Glomerular visceral epithelial cell (primary cell): ENCODE measurements at regions not wholly inside any gene's neighbourhood (a gene's known extent, or its start where the extent isn't known, plus 50 kb on each side); places are given as distances from the start of the nearest gene placed in this dataset.
"Not testable (repeated sequence)": the region's sequence is repeated elsewhere in the genome, so short reads cannot be mapped to it uniquely, and the experiment has no call there.

Experiments used
- DNase-seq: peaks from one replicate; pipeline ENCODE4 v3.0.0-alpha.2; 2016; ENCODE audit errors: extremely low spot score

GRCh38 chr15:69675731-69676130 lies 223.1 kb downstream of the RPLP1 start:
- no peak for DNase-seq

GRCh38 chr15:69677403-69677802 lies 224.8 kb downstream of the RPLP1 start:
- DNase-seq, result no peak

DNA sequence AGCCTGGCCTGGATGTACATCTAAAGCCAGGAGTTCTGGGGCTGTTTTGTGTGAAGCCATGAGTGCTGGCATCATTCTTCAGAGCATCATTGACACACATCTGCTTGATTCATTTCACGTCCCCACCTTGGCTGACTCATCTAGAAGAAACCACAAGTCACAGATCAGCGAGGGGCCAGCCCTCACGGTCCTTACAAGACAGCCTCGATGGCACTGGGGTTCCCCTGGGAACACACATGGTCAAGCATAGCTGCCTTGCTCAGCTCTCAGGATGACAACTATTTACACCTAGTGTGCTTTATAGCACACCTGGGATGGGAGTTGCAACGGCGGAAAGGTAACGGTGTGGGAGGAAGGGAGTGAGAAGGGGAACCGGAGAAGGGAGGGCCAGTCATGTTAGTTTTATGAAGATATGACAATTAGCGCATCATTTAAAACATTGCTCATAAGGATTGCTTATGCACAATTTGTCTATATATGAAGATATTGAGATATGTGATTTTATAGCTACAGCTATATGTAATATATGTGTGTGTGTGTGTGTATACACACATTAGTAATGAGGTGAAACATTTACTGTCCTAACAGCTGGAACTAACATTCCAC lies 227.1 kb downstream of the RPLP1 start:
- no peak for DNase-seq

- DNase-seq, result not testable (repeated sequence)
Measured at GRCh38 chr15:69684823-69685222, 232.2 kb downstream of the RPLP1 start.

DNA sequence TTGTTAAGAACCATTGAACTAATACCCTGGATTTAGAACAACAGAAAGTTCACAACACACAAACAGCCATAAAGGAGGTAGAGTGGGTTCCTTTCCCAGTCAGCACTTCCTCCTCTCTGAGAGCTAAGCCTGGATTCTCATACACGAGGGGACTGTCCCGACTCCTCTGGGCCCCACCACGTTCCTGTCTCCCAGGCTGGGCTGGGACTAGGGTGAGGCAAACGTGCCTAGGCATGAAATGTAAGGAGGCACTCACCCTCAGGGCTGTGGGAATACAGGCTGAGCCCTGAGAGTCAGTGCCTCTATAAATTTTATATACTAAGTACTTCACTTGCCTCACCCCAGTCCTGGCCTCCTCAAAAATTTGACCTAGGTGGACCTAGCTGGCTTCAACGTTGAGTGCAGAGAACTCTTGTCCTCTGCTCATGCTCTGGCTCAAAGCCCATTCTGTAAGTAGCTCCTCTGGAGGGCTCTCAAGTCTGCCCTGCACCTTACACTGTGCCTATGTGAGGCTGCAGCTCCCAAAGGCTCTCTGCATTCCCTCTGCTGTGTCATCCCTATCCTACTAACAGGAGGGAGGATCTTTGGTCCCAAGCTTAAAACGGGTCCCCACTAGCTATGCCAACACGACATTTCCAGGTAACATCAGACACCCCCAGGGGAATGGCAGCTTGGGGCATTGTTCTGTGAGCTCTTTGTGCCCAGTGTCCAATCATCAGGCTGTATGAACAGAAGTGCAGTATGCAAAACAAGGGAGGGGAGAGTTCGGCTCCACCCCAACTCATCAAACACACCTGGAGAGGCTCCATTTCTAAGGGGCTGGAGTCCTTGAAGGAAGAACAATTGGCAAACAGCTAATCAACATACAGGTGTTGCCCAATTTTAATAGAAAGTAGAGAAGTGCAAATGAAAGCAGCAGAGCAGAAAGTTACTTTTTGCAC lies 233.2 kb downstream of the RPLP1 start:
- DNase-seq, result no peak

GRCh38 chr15:69686626-69687025 lies 234.0 kb downstream of the RPLP1 start:
- DNase-seq, result no peak

DNA sequence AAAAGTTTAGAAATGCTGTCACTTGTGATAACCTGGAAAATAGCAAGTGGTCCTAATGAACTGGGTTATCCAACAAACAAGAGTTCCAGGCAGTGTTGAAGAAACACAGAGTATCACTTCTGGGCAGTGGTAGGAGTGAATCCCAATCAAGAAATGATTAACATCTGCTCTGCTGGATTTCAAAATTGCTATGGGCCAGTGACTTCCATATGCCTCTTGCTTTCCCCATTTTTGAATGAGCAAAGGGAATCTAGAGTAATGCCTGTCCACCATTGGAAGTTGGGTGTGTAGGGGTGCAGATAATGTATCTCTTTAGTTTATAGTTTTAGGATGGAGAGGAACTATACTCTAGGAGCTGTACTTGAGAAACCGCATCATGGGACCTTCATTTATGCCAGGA lies 236.5 kb downstream of the RPLP1 start:
- DNase-seq, result no peak

DNA sequence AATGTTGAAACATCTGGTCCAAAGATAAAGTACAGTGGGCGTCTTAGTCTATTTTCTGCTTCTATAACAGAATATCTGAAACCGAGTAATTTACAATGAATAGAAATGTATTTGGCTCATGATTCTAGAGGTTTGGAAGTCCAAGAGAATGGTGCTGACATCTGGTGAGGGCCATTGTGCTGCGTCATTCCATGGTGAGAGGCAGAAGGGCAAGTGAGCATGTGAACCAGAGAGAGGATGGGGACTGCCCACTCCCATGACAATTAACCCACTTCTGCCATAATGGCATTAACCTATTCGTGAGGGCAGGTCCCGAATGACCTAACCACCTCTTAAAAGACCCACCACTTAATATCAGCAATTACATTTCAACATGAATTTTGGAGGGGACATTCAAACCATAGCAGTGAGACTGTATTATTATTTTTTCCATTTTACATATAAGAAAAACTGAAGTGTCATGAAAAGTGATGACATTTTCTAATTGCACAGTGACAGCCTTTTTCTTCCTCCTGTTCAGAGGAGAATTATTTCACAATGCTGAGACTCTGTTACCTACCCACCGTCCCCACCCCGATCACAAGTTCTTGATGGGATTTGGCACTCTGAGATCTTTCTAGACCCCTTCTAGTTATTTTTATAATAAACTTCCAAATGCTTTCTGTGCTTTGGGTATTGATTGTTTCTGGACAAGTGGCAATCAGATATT lies 238.8 kb downstream of the RPLP1 start:
- DNase-seq, result no peak

GRCh38 chr15:69692342-69692741 lies 239.7 kb downstream of the RPLP1 start:
- DNase-seq, result no peak

GRCh38 chr15:69693059-69693458 lies 240.4 kb downstream of the RPLP1 start:
- DNase-seq, result no peak

DNA sequence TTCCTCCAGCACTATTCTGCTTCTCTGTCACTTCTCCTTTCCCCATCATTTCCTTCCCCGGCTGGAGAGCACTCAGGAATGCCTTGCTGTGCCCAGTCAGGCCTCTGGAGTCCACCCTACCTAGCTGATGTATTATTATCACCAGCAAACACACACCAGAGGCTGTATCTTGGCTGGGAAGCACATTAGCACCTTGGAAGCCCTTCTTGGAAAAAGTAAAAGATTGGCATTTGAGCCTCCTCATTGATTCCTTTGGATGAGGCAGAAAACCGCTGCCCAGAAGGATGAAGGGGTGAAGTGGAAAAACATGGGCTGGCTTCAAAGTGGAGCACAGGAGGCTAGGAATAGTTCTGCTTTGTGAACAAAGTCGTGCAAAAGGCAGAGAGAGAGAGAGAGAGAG lies 244.3 kb downstream of the RPLP1 start:
- no peak for DNase-seq

DNA sequence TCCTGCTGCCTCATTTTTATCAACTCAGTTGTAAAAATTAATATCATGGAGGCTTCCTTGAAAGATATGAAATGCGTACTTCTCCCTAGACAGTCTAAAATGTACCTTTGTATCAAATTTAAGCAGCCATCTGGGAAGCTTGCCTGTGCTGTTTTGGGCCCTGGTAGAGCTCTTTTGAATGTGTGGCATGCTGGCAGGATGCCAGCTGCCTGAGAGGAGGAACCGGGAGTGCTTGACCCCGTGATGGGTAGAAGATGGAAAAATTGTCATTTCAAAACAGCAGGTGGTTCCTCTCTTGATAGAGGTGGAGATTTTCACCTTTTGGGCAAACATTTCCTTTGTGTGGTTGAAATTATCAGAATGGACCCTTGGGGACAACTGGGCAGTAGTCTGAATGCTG lies 245.3 kb downstream of the RPLP1 start:
- DNase-seq, result no peak

GRCh38 chr15:69699096-69699495 lies 246.5 kb downstream of the RPLP1 start:
- DNase-seq, result no peak

DNA sequence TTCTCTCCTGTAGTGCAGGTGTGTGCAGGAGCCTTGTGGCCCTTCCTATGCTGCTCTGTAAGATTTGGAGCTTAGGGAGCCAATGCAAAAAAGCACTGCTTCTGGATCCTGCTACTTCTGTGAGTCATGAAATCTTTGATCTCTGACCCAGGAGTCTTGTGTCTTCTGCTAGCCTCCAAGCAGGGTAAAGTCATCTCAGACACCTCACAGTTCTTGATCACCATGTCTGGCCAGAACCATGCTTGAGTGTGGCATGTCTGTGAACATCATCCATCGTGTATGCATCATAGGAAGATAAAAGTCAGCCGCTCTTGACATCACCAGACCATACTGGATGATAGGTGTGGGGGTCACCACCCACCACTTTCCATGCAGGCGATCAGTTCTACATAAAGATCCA lies 247.8 kb downstream of the RPLP1 start:
- DNase-seq, result no peak

- DNase-seq, result no peak
Measured at GRCh38 chr15:69701198-69701597, 248.6 kb downstream of the RPLP1 start.

GRCh38 chr15:69703532-69704187 lies 251.0 kb downstream of the RPLP1 start:
- DNase-seq, result no peak

- DNase-seq, result no peak
Measured at GRCh38 chr15:69704229-69704628, 251.6 kb downstream of the RPLP1 start.

DNA sequence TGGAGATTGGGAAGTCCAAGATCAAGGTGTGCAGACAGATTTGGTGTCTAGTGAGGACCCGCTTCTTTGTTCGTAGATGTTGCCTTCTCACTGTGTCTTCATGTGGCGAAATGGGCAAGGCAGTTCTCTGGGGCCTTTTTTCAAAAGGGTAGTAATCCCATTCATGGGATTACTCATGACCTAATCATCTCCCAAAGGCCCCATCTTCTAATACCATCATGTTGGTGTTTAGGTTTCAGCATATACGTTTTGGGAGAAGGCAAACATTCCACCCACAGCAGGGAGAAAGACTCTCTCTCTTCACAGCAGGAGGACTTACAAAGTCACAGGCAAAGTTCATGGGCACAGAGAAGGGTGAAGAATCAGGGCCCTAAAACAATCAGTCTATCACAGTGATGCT lies 252.1 kb downstream of the RPLP1 start:
- no peak for DNase-seq

DNA sequence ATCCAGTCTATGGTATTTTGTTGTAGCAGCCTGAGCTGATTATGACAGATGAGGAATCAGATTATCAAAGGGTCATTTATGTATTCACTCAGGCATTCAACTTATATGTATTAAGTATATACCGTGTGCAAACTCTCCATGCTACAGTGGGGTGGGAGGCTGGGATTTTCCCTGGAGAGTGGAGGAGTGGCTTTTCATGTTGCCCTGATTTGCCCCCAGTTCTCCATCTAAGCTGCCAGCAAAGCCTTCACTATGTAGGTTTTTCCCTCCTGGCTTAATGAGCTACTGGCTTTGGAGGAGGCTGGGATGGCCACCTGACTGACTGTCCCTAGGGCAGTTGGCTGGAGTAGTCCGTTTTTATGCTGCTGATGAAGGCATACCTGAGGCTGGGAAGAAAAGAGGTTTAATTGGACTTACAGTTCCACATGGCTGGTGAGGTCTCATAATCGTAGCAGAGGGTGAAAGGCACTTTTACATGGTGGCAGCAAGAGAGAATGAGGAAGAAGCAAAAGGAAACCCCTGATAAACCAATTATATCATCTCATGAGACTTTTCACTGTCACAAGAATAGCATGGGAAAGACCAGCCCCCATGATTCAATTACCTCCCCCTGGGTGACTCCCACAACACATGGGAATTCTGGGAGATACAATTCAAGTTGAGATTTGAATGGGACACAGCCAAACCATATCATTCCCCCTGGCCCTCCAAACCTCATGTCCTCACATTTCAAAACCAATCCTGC lies 253.9 kb downstream of the RPLP1 start:
- DNase-seq, result no peak

GRCh38 chr15:69707241-69707640 lies 254.6 kb downstream of the RPLP1 start:
- not testable (repeated sequence) for DNase-seq

DNA sequence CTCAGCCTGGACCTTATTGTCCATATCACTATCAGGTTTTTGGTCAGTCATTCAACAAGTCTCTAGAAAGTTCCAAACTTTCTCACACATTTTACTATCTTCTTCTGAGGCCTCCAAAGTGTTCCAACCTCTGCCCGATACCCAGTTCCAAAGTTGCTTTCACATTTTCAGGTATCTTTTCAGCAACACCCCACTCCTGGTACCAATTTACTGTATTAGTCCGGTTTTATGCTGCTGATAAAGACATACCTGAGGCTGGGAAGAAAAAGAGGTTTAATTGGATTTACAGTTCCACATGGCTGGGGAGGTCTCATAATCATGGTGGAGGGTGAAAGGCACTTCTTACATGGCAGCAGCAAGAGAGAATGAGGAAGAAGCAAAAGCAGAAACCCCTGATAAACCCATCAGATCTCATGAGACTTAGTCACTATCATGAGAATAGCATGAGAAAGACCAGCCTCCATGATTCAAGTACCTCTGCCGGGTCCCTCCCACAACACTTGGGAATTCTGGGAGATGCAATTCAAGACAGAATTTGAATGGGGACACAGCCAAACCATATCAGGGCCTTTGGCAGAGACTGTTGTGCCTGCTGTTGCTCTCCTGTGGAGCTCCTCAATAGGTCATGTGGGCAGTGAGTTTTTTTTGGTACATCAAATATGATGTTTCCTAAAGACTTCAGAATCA lies 256.0 kb downstream of the RPLP1 start:
- DNase-seq, result not testable (repeated sequence)
